DND-41 (cell line): ENCODE measurements at regions not wholly inside any gene's neighbourhood (a gene's known extent, or its start where the extent isn't known, plus 50 kb on each side); places are given as distances from the start of the nearest gene placed in this dataset.

Source experiments
- ATAC-seq: fragments of 200-7000 bp; cut with Tn5 transposase; 3 replicates; pipeline ENCODE4 v1.9.1; 2021; ENCODE audit warnings: low read depth; ENCODE audit not compliant: insufficient read depth
- DNase-seq: peaks from one replicate; pipeline ENCODE4 v3.0.0-alpha.2; 2020
- H2AFZ ChIP-seq: 2 replicates; pipeline ENCODE4 v1.6.0; 2012; ENCODE audit warnings: low read depth, low read length
- H3K27ac ChIP-seq: 2 replicates; pipeline ENCODE4 v1.5.1; 2012; ENCODE audit warnings: low read length, inconsistent platforms
- H3K27me3 ChIP-seq: fragments of 200-600 bp; sonication (generic); 2 replicates; pipeline ENCODE4 v1.6.0; 2012; ENCODE audit warnings: low read length, mild to moderate bottlenecking, inconsistent platforms; ENCODE audit not compliant: insufficient read depth, poor library complexity
- H3K36me3 ChIP-seq: 2 replicates; pipeline ENCODE4 v1.5.1; 2012; ENCODE audit warnings: low read length, inconsistent platforms; ENCODE audit not compliant: insufficient read depth
- H3K4me1 ChIP-seq: 2 replicates; pipeline ENCODE4 v1.5.1; 2012; ENCODE audit warnings: mild to moderate bottlenecking, low read length; ENCODE audit not compliant: insufficient read depth
- H3K4me2 ChIP-seq: 2 replicates; pipeline ENCODE4 v1.6.0; 2012; ENCODE audit warnings: mild to moderate bottlenecking, moderate library complexity, low read length, inconsistent platforms; ENCODE audit not compliant: insufficient read depth
- H3K4me3 ChIP-seq, 2 experiments: fragments of 200-600 bp in 1 of 2; shearing (Covaris generic) in 1 of 2; 2 replicates each; pipeline ENCODE4 v1.5.1; 2012 to 2016; ENCODE audit warnings: inconsistent platforms in 2 of 2, low read length in 2 of 2, mild to moderate bottlenecking in 2 of 2, low read depth in 1 of 2, moderate library complexity in 1 of 2
- H3K79me2 ChIP-seq: 2 replicates; pipeline ENCODE4 v1.6.0; 2012; ENCODE audit warnings: low read length, inconsistent platforms; ENCODE audit not compliant: insufficient read depth
- H3K9ac ChIP-seq: 2 replicates; pipeline ENCODE4 v1.6.0; 2012; ENCODE audit warnings: low read depth, mild to moderate bottlenecking, inconsistent platforms, low read length, moderate library complexity
- H3K9me3 ChIP-seq: 2 replicates; pipeline ENCODE4 v1.5.1; 2012; ENCODE audit warnings: low read length, moderate library complexity, mild to moderate bottlenecking, inconsistent platforms; ENCODE audit not compliant: insufficient read depth, severe bottlenecking
- H4K20me1 ChIP-seq: 2 replicates; pipeline ENCODE4 v1.6.0; 2012; ENCODE audit warnings: low read length; ENCODE audit not compliant: insufficient read depth
- EZH2 ChIP-seq: IDR thresholded peaks from 3 replicates; pipeline ENCODE4 v1.6.1; 2012; ENCODE audit warnings: borderline replicate concordance, low read depth, mild to moderate bottlenecking, moderate library complexity, low read length, inconsistent platforms; ENCODE audit not compliant: severe bottlenecking
- TF ChIP-seq, protein P1 (sequence below): IDR thresholded peaks from 2 replicates; pipeline ENCODE4 v1.5.1; 2012; ENCODE audit warnings: borderline replicate concordance, low read length, moderate library complexity, mild to moderate bottlenecking; ENCODE audit not compliant: poor library complexity, severe bottlenecking; ENCODE audit errors: extremely low read depth

DNA sequence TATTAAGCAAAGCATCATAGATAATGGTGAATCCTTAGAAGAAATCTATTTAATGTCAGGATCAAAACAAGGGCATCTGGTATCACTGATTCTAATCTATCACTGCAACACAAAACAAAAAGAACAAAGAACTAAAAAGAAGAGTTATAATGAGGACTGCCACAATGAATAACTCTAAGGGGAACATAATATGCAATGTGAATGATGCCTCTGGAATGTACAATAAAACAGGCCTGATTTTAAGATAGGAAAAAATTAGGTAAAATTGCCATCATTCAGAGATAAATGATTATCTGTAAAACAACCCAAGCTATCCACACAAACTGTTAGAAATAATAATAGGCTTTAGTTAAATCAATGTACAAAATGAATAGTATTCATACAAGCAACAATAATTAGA is 936.7 kb upstream of the CITED2 start:
- H3K4me2 ChIP-seq: no peak overlapping the region
- no peaks in the 10 kb centered on the region for H3K4me1 ChIP-seq
- ATAC-seq (no peak), DNase-seq (no peak)
- H3K9me3 ChIP-seq: no peaks in the 10 kb centered on the region
- H3K9ac ChIP-seq: no peak overlapping the region
- no peak overlapping the region for H3K4me3 ChIP-seq
- H3K27me3 ChIP-seq: no peaks in the 10 kb centered on the region
- TF ChIP-seq EZH2: no peak
- TF ChIP-seq, protein P1, sequence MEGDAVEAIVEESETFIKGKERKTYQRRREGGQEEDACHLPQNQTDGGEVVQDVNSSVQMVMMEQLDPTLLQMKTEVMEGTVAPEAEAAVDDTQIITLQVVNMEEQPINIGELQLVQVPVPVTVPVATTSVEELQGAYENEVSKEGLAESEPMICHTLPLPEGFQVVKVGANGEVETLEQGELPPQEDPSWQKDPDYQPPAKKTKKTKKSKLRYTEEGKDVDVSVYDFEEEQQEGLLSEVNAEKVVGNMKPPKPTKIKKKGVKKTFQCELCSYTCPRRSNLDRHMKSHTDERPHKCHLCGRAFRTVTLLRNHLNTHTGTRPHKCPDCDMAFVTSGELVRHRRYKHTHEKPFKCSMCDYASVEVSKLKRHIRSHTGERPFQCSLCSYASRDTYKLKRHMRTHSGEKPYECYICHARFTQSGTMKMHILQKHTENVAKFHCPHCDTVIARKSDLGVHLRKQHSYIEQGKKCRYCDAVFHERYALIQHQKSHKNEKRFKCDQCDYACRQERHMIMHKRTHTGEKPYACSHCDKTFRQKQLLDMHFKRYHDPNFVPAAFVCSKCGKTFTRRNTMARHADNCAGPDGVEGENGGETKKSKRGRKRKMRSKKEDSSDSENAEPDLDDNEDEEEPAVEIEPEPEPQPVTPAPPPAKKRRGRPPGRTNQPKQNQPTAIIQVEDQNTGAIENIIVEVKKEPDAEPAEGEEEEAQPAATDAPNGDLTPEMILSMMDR: no peak
- no peak overlapping the region for H2AFZ ChIP-seq
- H4K20me1 ChIP-seq: no peaks in the 10 kb centered on the region
- H3K36me3 ChIP-seq: no peaks in the 10 kb centered on the region
- H3K79me2 ChIP-seq: no peaks in the 10 kb centered on the region
- H3K27ac ChIP-seq: no peak overlapping the region

DNA sequence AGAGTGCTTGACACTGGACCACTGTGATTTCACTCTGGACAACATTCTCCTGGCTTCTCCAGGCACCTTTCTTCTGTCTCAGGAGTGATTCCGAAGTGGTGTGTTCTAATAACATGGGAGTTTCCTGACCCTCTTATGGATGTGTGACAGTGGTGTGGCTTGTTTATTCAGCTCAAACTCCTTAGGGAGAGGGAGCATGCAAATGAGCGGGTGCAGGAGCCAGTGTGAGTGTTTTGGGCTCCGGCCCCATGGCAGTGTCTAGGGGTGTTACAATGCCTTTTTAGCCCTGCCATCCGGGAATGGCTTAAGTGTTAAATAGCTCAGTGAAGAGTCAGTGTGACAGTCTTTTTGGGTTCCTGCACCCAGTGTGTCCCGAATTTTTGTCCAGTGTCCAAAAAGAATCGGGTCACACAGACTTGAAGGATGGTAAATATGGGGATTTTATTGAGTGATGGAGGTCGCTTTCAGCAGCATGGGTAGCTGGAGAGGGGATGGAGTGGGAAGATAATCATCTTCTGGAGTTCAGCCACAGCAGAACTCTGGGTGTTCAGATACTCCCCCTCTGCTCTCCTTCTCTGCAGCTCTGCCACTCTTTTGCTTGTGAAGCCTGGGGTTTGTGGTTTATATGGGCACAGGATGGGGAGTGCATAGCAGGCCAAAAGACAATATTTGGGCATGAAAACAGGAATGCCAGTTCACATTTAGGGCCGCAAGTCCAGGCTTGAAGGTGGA is 928.9 kb upstream of the CITED2 start:
- Histone ChIP-seq H3K4me3 (no peak overlapping the region), H3K36me3 (no peaks in the 10 kb centered on the region), H3K9me3 (no peaks in the 10 kb centered on the region), H3K4me1 (no peaks in the 10 kb centered on the region), H3K27me3 (no peaks in the 10 kb centered on the region), H3K4me2 (no peak overlapping the region), H4K20me1 (no peaks in the 10 kb centered on the region), H3K79me2 (no peaks in the 10 kb centered on the region), H3K27ac (no peak overlapping the region), H2AFZ (no peak overlapping the region), H3K9ac (no peak overlapping the region)
- no peak for ATAC-seq
- no peak for TF ChIP-seq EZH2
- TF ChIP-seq, protein P1: no peak
- DNase-seq: no peak

DNA sequence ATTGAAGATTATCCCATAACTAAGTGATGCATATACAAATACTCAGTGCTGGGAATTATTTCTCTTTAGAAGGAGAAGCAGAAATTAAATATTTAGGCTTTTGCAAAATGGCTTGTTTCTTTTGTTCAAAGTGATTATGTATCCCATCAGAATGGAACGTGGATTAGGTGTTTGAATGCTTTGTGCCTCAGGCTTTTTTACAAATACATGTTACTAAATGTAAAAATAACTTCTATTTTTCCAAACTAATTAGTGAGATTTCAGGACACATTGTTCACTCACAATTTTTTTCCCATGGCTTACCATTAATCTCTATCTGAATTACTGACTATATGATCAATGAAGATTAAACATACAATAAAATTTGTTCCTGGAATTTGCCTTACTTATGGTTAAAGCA is 925.9 kb upstream of the CITED2 start:
- Histone ChIP-seq H3K9me3 (no peaks in the 10 kb centered on the region), H2AFZ (no peak overlapping the region), H3K79me2 (no peaks in the 10 kb centered on the region), H3K4me2 (no peak overlapping the region), H3K27ac (no peak overlapping the region), H3K27me3 (no peaks in the 10 kb centered on the region), H4K20me1 (no peaks in the 10 kb centered on the region), H3K4me3 (no peak overlapping the region), H3K4me1 (no peaks in the 10 kb centered on the region), H3K9ac (no peak overlapping the region), H3K36me3 (no peaks in the 10 kb centered on the region)
- no peak for DNase-seq
- ATAC-seq: no peak
- no peak for TF ChIP-seq EZH2
- TF ChIP-seq, protein P1: no peak
